ENCODE measurements at regions not wholly inside any gene's neighbourhood (a gene's known extent, or its start where the extent isn't known, plus 50 kb on each side); places are given as distances from the start of the nearest gene placed in this dataset.

- TF ChIP-seq, protein P1, sequence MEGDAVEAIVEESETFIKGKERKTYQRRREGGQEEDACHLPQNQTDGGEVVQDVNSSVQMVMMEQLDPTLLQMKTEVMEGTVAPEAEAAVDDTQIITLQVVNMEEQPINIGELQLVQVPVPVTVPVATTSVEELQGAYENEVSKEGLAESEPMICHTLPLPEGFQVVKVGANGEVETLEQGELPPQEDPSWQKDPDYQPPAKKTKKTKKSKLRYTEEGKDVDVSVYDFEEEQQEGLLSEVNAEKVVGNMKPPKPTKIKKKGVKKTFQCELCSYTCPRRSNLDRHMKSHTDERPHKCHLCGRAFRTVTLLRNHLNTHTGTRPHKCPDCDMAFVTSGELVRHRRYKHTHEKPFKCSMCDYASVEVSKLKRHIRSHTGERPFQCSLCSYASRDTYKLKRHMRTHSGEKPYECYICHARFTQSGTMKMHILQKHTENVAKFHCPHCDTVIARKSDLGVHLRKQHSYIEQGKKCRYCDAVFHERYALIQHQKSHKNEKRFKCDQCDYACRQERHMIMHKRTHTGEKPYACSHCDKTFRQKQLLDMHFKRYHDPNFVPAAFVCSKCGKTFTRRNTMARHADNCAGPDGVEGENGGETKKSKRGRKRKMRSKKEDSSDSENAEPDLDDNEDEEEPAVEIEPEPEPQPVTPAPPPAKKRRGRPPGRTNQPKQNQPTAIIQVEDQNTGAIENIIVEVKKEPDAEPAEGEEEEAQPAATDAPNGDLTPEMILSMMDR (IDR thresholded peaks at IDR 0.05; ENCODE audit: poor library complexity), result no peak
- TF ChIP-seq EZH2 (IDR thresholded peaks at IDR 0.05; ENCODE audit: borderline replicate concordance) (no peak), EZH2phosphoT487 (IDR thresholded peaks at IDR 0.05; ENCODE audit: low read depth, severe bottlenecking, unreplicated experiment) (no peak)
Observed at GRCh38 chr14:97117693-97118092, 320.5 kb downstream of the VRK1 start.
